HG03442 (cell line): ENCODE measurements at regions not wholly inside any gene's neighbourhood (a gene's known extent, or its start where the extent isn't known, plus 50 kb on each side); places are given as distances from the start of the nearest gene placed in this dataset.

Source experiments
- ATAC-seq: cut with Tn5 transposase; IDR thresholded peaks from one replicate; pipeline ENCODE4 v1.9.1; 2021; ENCODE audit warnings: mild to moderate bottlenecking, moderate library complexity; ENCODE audit not compliant: unreplicated experiment

GRCh38 chr5:21694567-21694966 is 1158.6 kb downstream of the CDH12 start:
- no peak for ATAC-seq

DNA sequence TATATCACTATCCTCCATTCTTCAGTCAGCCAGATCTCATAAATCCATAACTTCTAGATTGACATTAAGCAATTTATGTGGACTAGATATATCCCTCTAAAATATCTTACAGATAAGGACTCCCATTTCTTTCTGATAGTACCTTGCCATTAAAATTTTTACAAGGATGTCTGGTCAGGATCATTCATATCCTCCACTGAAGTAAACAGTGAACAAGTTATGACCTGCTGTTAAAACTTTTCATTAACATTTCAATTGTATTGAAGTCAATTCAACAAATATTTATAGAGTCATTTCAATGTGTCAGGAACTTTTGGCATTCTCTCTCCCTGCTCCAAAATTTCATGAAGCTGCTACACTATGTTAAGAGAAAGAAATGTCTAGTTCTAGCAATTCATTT is 1159.6 kb downstream of the CDH12 start:
- ATAC-seq = no peak

DNA sequence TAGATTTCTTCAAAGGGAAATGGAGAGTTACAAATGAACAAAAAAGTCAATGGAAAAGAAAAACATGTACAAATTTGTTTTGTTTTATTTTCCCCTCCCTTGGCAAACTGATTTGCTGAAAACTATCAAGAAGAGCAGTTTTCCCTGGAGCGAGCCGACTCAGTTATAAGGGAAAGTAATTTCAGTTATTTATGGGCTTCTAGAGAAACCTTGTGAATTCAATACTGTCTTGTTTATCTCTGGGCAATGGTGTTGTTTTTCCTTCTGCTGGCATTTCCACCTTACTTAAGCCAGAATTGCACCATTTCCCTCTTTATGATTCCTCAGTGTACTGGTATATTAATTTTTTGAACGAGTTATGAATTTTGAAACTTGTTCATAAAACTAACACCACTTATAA is 1163.6 kb downstream of the CDH12 start:
- no peak for ATAC-seq

- no peak for ATAC-seq
These were observed 1164.5 kb downstream of the CDH12 start for GRCh38 chr5:21688655-21689054.

DNA sequence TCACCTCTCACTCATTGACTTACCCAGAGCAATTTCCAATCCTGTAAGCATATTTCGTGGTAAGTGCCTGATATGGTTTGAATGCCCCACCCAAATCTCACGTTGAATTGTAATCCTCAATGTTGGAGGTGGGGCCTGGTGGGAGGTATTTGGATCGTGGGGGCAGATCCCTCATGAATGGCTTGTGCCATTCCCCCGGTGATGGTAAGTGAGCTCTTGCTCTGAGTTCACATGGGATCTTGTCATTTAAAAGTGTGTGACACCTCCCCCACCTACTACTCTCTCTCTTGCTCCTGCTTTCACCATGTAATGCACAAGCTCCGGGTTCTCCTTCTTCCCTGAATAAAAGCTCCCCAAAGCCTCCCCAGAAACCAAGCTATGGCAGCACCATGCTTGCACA is 1165.5 kb downstream of the CDH12 start:
- ATAC-seq = no peak

DNA sequence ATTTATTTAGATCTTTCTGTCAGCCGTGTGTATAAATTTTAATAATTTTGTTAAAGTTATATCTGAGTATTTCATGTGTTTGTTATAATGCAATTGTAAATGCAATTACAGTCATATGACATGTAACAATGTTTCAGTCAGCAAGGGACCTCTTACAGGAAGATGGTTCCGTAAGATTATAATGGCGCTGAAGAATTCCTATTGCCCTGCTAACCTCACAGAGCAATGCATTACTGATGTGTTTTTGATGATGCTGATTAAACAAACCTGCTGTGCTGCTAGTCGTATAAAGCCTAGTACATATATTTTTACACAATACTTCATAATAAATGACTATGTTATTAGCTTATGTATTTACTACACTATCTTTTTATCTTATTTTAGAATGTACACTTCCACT is 1166.4 kb downstream of the CDH12 start:
- ATAC-seq = no peak

- ATAC-seq = no peak
These were observed 1167.6 kb downstream of the CDH12 start for GRCh38 chr5:21685522-21685921.

GRCh38 chr5:21684992-21685391 is 1168.2 kb downstream of the CDH12 start:
- ATAC-seq = no peak

GRCh38 chr5:21681911-21682310 is 1171.2 kb downstream of the CDH12 start:
- ATAC-seq = no peak

DNA sequence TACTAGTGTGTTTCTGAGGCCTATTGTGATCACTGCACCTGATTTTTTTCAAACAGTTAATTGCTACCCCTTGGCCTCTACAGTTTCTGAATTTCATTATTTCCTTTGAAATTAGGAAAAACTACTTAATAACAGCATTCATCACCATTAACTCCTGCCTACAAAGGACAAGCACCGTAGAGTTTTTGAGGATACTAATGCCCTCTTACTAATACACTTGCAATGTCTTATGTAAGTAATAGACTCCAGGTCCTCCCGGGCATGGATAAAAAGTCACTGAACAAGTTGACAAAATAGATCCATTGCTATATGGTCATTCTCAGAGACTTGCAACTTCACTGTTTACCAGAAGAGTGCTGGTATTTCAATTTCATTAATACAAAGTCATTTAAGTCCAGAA is 1172.5 kb downstream of the CDH12 start:
- ATAC-seq = no peak

DNA sequence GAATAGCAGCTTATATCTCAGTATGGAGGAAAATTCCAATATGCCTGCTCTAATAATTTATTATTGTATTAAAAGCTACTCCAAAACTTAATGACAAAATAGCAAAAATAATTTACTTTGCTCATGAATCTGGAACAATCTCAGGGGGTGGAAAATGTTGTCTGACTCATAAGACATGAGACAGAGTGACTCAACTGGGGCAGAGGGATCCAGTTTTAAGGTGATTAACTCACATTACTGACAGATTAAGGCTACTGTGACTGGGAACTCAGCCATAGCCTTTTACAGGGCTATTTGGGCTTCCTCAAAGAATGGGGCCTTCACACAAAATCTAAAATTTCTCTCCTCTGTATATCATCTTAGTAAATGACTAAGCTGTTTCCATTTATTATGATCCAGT is 1172.9 kb downstream of the CDH12 start:
- no peak for ATAC-seq

DNA sequence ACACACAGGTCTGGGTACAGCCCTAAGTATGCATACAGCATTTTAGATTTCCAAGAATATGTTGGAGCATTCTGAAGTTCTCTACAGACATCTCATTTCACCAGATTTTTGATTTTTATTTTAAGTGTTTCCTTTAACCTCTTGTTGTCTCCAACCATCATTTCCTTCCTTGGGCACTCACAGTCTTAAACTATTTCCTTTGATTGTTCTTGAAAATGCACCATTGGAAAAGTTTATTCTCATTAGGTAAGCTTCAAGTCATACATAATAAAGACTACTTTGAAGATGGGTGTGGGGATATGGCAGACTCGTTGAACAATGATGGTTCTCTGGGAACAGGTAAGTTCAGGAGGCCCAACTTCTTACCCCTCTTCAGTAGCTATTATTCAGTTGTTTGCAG is 1174.6 kb downstream of the CDH12 start:
- no peak for ATAC-seq

- no peak for ATAC-seq
These were observed 1180.2 kb downstream of the CDH12 start for GRCh38 chr5:21672911-21673310.

GRCh38 chr5:21672360-21672759 is 1180.8 kb downstream of the CDH12 start:
- no peak for ATAC-seq

GRCh38 chr5:21665524-21665923 is 1187.6 kb downstream of the CDH12 start:
- ATAC-seq = no peak

GRCh38 chr5:21663082-21663481 is 1190.1 kb downstream of the CDH12 start:
- no peak for ATAC-seq

DNA sequence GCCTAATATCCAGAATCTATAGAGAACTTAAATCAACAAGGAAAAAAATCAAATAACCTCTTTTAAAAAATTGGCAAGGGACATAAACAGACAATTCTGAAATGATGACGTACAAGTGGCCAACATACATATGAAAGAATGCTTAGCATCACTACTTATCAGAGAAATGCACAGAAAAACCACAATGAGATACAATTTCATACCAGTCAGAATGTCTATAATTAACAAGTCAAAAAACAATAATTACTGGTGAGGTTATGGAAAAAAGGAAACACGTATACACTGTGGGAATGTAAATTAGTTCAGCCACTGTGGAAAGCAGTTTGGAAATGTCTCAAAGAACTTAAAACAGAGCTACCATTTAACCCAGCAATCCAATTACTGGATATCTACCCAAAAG is 1192.0 kb downstream of the CDH12 start:
- no peak for ATAC-seq

GRCh38 chr5:21654556-21654955 is 1198.6 kb downstream of the CDH12 start:
- no peak for ATAC-seq

- no peak for ATAC-seq
These were observed 1203.2 kb downstream of the CDH12 start for GRCh38 chr5:21649969-21650368.

GRCh38 chr5:21646469-21646868 is 1206.7 kb downstream of the CDH12 start:
- no peak for ATAC-seq

GRCh38 chr5:21644032-21644431 is 1209.1 kb downstream of the CDH12 start:
- ATAC-seq = no peak

DNA sequence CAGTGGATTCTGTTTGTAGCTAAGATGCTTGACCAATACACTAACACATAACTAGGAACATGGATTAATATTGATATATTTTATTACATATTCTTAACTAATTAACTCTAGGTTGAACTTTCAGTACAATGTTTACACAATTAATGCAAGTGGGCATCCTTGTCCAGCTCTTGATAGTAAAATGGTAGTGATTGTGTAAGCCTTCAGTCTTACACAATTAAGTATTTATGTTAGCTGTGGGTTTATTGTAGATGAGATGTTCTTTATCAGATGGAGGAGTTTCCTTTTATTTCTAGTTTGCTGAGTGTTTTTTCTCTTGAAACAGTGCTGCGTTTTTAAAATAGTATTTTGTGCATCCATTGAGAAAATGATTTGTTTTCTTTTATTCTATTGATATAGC is 1210.8 kb downstream of the CDH12 start:
- ATAC-seq = no peak

DNA sequence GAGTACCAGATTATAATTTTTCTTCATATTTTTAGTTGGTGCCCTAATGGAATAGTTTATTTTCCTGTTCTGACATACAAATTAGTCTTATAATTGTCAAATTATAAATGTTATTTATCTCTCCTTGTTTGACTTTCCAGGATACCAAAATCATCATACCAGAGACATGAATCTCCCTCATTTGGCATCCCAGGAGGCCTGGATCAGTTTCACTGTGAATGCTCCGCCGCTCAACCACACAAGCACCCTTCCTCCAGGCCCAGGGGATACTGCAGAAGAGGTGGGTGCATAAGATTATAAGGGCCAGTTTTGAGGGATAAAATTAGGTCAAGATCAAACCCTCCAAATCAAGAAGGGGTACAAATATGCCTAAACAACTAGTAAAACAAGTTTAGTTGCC is 1229.3 kb downstream of the CDH12 start:
- ATAC-seq = no peak

- no peak for ATAC-seq
These were observed 1237.9 kb downstream of the CDH12 start for GRCh38 chr5:21615195-21615765.
